NT2/D1 (cell line): ENCODE measurements at regions not wholly inside any gene's neighbourhood (a gene's known extent, or its start where the extent isn't known, plus 50 kb on each side); places are given as distances from the start of the nearest gene placed in this dataset.

Experiments used
- DNase-seq: peaks from one replicate; pipeline ENCODE4 v3.0.0-alpha.2; 2011; ENCODE audit warnings: low read depth, low spot score
- H3K27me3 ChIP-seq: 2 replicates; pipeline ENCODE4 v1.6.0; 2011; ENCODE audit warnings: mild to moderate bottlenecking; ENCODE audit not compliant: insufficient read length, insufficient read depth
- H3K36me3 ChIP-seq: 2 replicates; pipeline ENCODE4 v1.6.1; 2011; ENCODE audit warnings: mild to moderate bottlenecking, low read length, mixed read lengths; ENCODE audit not compliant: insufficient read depth, insufficient read length
- H3K4me1 ChIP-seq: 2 replicates; pipeline ENCODE4 v1.5.1; 2011; ENCODE audit not compliant: insufficient read depth, insufficient read length
- H3K4me3 ChIP-seq: 2 replicates; pipeline ENCODE4 v1.5.1; 2011; ENCODE audit warnings: low read depth; ENCODE audit not compliant: insufficient read length
- H3K9ac ChIP-seq: 2 replicates; pipeline ENCODE4 v1.6.0; 2011; ENCODE audit warnings: low read depth; ENCODE audit not compliant: insufficient read length
- H3K9me3 ChIP-seq: 2 replicates; pipeline ENCODE4 v1.5.1; 2011; ENCODE audit warnings: mild to moderate bottlenecking, low read length; ENCODE audit not compliant: insufficient read depth
- SUZ12 ChIP-seq: IDR thresholded peaks from 2 replicates; pipeline ENCODE4 v1.6.1; 2011; ENCODE audit not compliant: insufficient read length, insufficient read depth; ENCODE audit errors: extremely low read depth
- YY1 ChIP-seq: IDR thresholded peaks from 2 replicates; pipeline ENCODE4 v1.6.1; 2011; ENCODE audit not compliant: insufficient read length, insufficient read depth
- ZNF274 ChIP-seq: IDR thresholded peaks from 2 replicates; pipeline ENCODE4 v1.6.1; 2011; ENCODE audit warnings: mild to moderate bottlenecking, low read depth, low read length

DNA sequence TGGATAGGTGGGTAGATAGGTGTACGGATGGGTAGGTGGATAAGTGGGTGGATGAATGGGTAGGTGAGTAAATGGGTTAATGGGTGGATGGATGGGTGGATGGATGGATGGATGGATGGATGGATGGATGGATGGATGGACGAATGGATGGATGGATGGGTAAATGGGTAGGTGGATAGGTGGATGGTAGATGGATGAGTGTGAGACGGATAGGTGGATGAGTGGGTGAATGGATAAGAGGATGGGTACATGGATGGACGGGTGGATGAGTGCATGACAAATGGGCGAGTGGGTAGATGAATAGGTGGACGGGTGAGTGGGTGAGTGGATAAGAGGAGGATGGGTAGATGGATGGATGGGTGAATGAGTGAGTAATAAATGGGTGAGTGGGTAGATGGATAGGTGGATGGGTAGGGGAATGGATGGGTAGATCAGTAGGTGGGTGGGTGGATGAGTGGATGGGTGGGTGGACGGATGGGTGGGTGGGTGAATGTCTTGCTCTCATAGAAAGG lies 179.2 kb downstream of the FGF18 start:
- Histone ChIP-seq H3K4me1 (no peaks in the 10 kb centered on the region), H3K27me3 (no peaks in the 10 kb centered on the region), H3K9me3 (no peaks in the 10 kb centered on the region), H3K9ac (no peak overlapping the region), H3K36me3 (no peaks in the 10 kb centered on the region), H3K4me3 (no peak overlapping the region)
- DNase-seq = no peak
- TF ChIP-seq YY1 (no peak), ZNF274 (no peak), SUZ12 (no peak)

GRCh38 chr5:171599411-171599810 lies 180.0 kb downstream of the FGF18 start:
- TF ChIP-seq ZNF274 = no peak
- TF ChIP-seq YY1 = no peak
- no peak for TF ChIP-seq SUZ12
- Histone ChIP-seq H3K4me3 (no peak overlapping the region), H3K4me1 (no peaks in the 10 kb centered on the region)

GRCh38 chr5:171599957-171600612 lies 180.6 kb downstream of the FGF18 start:
- no peak for DNase-seq

More at GRCh38 chr5:171599411-171599810, 180.0 kb downstream of the FGF18 start:
- Histone ChIP-seq H3K9ac (no peak overlapping the region), H3K9me3 (no peaks in the 10 kb centered on the region), H3K27me3 (no peaks in the 10 kb centered on the region), H3K36me3 (no peaks in the 10 kb centered on the region)
- no peak for DNase-seq

DNA sequence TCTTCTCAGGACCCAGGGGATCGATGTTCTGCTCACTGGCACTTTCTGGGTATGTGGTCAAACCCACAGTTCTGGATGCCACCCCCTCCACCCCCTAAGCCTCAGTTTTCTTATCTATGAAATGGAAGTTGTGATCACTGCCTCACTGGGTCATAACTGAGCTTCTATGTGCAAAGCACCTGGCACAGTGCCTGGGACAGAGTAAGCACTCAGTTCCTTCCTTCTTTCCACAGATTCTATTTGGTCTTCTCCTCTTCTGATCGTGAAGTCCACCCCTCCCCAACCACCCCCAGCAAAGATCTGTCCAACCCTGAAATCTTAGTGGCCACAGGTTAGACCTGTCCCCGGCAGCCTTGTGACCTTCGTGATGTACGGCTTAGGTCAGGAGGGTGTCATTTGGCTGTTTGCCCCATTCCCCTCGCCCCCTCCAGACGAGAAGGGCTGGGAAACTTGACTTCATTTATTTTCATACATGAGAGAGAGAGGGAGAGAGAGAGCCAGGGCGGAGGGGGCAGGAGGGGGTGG lies 181.4 kb downstream of the FGF18 start:
- H3K36me3 ChIP-seq = no peaks in the 10 kb centered on the region
- no peaks in the 10 kb centered on the region for H3K4me1 ChIP-seq
- no peak overlapping the region for H3K4me3 ChIP-seq
- no peak overlapping the region for H3K9ac ChIP-seq
- H3K27me3 ChIP-seq = no peaks in the 10 kb centered on the region
- TF ChIP-seq SUZ12 = no peak
- TF ChIP-seq YY1 = no peak
- no peak for TF ChIP-seq ZNF274
- DNase-seq = no peak
- peaks cover 2% of the 10 kb centered on the region; the same call in 1 of the 2 replicates for H3K9me3 ChIP-seq

More at GRCh38 chr5:171599957-171600612, 180.6 kb downstream of the FGF18 start:
- no peaks in the 10 kb centered on the region for H3K36me3 ChIP-seq
- TF ChIP-seq ZNF274 = no peak
- no peak for TF ChIP-seq YY1
- no peak for TF ChIP-seq SUZ12
- H3K27me3 ChIP-seq = no peaks in the 10 kb centered on the region
- no peak overlapping the region for H3K9ac ChIP-seq
- H3K4me1 ChIP-seq = no peaks in the 10 kb centered on the region
- H3K4me3 ChIP-seq = no peak overlapping the region
- H3K9me3 ChIP-seq = no peaks in the 10 kb centered on the region

DNA sequence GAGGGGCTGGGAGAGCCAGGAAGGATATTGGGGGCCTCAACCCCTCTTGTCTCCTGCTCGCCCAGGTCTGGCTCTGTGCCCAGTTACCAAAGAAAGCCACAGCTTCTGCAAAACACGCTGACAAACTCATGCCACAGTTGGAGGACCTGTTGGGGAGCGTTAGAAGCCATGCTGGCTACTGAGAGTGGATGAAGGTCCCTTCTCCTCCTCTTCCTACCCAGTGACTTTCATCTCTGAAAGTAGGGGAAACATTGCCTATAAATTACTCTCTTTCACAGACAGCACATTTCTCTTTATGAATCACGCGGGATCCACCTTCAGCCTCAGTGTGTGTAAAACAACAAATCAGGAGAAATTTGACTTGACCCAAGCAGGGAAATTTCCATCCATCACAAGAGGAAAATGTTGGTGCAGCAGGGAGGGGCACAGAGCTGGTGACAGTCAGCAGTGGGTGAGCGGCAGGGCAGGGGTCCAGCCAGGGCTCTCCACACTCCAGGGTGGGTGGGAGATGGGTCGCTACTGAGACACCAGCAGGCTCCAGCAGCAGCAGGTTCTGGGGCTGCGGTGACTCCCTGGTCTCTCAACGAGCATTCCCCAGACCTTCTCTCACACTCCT lies 181.9 kb downstream of the FGF18 start:
- Histone ChIP-seq H3K4me3 (no peak overlapping the region), H3K9me3 (peaks cover 8% of the 10 kb centered on the region), H3K9ac (no peak overlapping the region), H3K27me3 (no peaks in the 10 kb centered on the region), H3K36me3 (no peaks in the 10 kb centered on the region), H3K4me1 (no peaks in the 10 kb centered on the region)
- no peak for DNase-seq
- no peak for TF ChIP-seq YY1
- no peak for TF ChIP-seq ZNF274

DNA sequence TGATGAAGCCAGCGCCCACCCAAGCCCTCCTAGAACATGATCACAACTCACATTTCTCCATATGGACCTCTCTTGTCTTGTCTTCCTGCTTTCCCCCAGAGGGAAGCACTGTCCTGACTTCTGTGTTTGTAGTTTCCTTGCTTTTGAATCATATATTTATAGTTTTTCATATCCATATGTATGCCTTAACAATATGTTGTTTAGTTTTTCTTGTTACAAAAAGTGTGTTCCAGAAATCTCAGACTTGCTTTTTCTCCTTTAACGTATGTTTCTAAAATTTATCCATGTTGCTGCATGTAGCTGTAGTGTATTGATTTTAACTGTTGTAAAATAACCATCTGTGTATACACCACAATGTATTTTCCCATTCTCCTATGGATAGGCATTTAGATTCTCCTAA lies 182.0 kb upstream of the SMIM23 start:
- Histone ChIP-seq H3K27me3 (no peaks in the 10 kb centered on the region), H3K9ac (no peak overlapping the region), H3K9me3 (peaks cover 28% of the 10 kb centered on the region), H3K4me1 (no peaks in the 10 kb centered on the region), H3K36me3 (no peaks in the 10 kb centered on the region), H3K4me3 (no peak overlapping the region)
- no peak for TF ChIP-seq ZNF274
- TF ChIP-seq YY1 = no peak
- TF ChIP-seq SUZ12 = no peak
- DNase-seq = no peak

GRCh38 chr5:171604195-171604594 lies 181.4 kb upstream of the SMIM23 start:
- no peak overlapping the region for H3K4me3 ChIP-seq
- TF ChIP-seq SUZ12 (no peak), YY1 (no peak), ZNF274 (no peak)
- H3K9me3 ChIP-seq = peaks cover 28% of the 10 kb centered on the region
- DNase-seq = no peak
- no peaks in the 10 kb centered on the region for H3K4me1 ChIP-seq
- H3K9ac ChIP-seq = no peak overlapping the region
- H3K27me3 ChIP-seq = no peaks in the 10 kb centered on the region
- H3K36me3 ChIP-seq = no peaks in the 10 kb centered on the region
